ENCODE measurements at regions not wholly inside any gene's neighbourhood (a gene's known extent, or its start where the extent isn't known, plus 50 kb on each side); places are given as distances from the start of the nearest gene placed in this dataset.
"Not testable (repeated sequence)": the region's sequence is repeated elsewhere in the genome, so short reads cannot be mapped to it uniquely, and the experiment has no call there.

DNA sequence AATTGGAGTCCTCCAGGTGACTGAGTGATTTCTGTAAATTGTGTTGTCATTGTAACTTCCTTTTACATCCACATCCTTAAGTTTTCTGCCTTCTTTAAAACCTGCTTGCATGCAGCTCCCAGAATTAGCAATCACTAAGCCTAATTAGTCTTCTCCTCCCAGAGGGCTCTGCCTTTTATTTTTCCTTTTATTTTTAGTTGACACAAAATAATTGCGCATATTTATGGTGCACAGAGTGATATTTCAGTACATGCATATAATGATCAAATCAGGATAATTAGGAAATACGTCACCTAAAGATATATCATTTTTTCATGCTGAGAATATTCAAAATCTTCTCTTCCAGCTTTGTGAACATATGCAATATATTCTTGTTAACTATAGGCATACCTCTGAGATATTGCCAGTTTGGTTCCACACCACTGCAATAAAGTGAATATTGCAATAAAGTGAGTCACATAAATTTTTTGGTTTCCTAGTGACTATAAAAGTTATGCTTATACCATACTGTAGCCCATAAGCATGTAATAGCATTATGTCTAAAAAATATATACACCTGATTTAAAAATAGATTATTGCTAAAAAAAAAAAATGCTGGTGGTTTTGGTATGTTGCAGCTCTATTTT is 210.5 kb downstream of the BCL2L11 start:
- TF ChIP-seq POLR2A (IDR thresholded peaks at IDR 0.05), result not testable (repeated sequence)
- TF ChIP-seq, protein P1, sequence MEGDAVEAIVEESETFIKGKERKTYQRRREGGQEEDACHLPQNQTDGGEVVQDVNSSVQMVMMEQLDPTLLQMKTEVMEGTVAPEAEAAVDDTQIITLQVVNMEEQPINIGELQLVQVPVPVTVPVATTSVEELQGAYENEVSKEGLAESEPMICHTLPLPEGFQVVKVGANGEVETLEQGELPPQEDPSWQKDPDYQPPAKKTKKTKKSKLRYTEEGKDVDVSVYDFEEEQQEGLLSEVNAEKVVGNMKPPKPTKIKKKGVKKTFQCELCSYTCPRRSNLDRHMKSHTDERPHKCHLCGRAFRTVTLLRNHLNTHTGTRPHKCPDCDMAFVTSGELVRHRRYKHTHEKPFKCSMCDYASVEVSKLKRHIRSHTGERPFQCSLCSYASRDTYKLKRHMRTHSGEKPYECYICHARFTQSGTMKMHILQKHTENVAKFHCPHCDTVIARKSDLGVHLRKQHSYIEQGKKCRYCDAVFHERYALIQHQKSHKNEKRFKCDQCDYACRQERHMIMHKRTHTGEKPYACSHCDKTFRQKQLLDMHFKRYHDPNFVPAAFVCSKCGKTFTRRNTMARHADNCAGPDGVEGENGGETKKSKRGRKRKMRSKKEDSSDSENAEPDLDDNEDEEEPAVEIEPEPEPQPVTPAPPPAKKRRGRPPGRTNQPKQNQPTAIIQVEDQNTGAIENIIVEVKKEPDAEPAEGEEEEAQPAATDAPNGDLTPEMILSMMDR (IDR thresholded peaks at IDR 0.05), result not testable (repeated sequence)

Measured in gastroesophageal sphincter (tissue), 3 donors.